ENCODE measurements at regions not wholly inside any gene's neighbourhood (a gene's known extent, or its start where the extent isn't known, plus 50 kb on each side); places are given as distances from the start of the nearest gene placed in this dataset.

DNA sequence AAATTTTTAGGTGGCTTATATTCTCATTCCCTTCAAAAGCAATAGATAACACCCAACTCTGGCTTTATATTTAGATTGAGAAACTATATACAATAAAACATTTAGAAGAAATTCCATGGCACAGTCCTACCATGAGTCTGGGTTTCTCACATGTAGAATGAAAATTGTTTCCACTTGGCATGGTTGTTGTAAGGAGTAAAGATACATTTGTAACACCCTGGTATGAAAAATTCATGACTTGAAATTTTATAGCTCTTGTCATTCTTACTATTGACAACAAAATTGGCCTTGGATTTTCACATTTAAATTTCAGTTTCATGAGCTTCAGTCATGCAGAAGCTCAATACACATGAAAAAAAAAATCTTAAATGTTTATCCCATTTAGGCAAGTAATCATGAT is 92.5 kb upstream of the CBLN2 start:
- peaks cover 4% of the 10 kb centered on the region for H3K4me1 Mint-ChIP-seq (ENCODE audit: low read depth)
- peaks cover 1% of the 10 kb centered on the region for H3K36me3 Mint-ChIP-seq (ENCODE audit: low read depth)
- DNase-seq (ENCODE audit: low spot score) = no peak
- no peak overlapping the region for H3K4me3 Mint-ChIP-seq (ENCODE audit: unreplicated experiment)
- peaks cover 9% of the 10 kb centered on the region for H3K27me3 Mint-ChIP-seq (ENCODE audit: low read depth)
- TF ChIP-seq, protein P1, sequence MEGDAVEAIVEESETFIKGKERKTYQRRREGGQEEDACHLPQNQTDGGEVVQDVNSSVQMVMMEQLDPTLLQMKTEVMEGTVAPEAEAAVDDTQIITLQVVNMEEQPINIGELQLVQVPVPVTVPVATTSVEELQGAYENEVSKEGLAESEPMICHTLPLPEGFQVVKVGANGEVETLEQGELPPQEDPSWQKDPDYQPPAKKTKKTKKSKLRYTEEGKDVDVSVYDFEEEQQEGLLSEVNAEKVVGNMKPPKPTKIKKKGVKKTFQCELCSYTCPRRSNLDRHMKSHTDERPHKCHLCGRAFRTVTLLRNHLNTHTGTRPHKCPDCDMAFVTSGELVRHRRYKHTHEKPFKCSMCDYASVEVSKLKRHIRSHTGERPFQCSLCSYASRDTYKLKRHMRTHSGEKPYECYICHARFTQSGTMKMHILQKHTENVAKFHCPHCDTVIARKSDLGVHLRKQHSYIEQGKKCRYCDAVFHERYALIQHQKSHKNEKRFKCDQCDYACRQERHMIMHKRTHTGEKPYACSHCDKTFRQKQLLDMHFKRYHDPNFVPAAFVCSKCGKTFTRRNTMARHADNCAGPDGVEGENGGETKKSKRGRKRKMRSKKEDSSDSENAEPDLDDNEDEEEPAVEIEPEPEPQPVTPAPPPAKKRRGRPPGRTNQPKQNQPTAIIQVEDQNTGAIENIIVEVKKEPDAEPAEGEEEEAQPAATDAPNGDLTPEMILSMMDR (IDR thresholded peaks at IDR 0.05) = no peak
- H3K9me3 Mint-ChIP-seq (ENCODE audit: low read depth) = no peaks in the 10 kb centered on the region
- H3K27ac Mint-ChIP-seq (ENCODE audit: unreplicated experiment) = no peak overlapping the region

DNA sequence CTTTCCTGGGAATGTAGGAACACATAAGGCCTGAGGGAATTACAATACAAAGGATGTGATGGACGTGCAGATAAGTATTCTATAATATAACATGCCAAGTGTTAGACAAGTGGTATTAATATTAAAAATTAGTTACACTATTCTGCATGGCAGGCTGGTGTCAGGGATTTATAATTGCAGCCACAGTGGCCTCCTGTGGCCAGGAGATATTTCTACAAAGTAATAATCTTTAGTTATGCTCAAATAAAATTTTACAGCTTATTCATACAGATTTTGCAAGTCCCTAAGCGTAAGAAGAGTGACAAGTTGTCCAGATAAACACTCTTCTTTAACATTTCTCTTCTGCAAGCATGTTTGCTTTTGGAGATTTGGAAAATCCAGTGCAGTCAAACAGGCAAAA is 90.4 kb upstream of the CBLN2 start:
- TF ChIP-seq, protein P1 (IDR thresholded peaks at IDR 0.05) = peak; percentile 68
- H3K4me1 Mint-ChIP-seq (ENCODE audit: low read depth) = no peaks in the 10 kb centered on the region
- peaks cover 1% of the 10 kb centered on the region for H3K36me3 Mint-ChIP-seq (ENCODE audit: low read depth)
- DNase-seq (ENCODE audit: low spot score) = no peak
- no peak overlapping the region for H3K4me3 Mint-ChIP-seq (ENCODE audit: unreplicated experiment)
- H3K9me3 Mint-ChIP-seq (ENCODE audit: low read depth) = no peaks in the 10 kb centered on the region
- H3K27me3 Mint-ChIP-seq (ENCODE audit: low read depth) = peaks cover 7% of the 10 kb centered on the region
- H3K27ac Mint-ChIP-seq (ENCODE audit: unreplicated experiment) = no peak overlapping the region

DNA sequence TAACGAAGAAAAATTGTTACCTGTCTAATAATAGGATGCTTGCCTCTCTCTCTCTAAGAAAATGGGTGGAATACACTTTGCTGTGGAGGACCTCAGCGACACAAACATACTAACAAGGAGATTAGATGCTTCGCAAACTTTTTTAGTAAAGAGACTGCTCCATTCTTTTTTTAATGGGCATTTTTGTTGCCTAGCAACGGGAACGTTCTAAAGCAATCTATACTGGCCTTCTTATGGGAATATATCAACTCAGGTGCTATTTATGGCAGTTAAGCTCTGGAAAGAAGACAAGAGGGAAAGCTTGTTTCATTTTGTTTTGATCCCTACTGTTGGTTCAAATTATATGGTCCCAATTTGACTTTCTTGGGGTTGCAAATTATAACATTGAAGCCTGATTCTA is 86.8 kb upstream of the CBLN2 start:
- Mint-ChIP-seq H3K27me3 (ENCODE audit: low read depth) (peaks cover 7% of the 10 kb centered on the region), H3K9me3 (ENCODE audit: low read depth) (peaks cover 2% of the 10 kb centered on the region), H3K27ac (ENCODE audit: unreplicated experiment) (no peak overlapping the region), H3K36me3 (ENCODE audit: low read depth) (peaks cover 1% of the 10 kb centered on the region), H3K4me1 (ENCODE audit: low read depth) (no peaks in the 10 kb centered on the region), H3K4me3 (ENCODE audit: unreplicated experiment) (no peak overlapping the region)
- DNase-seq (ENCODE audit: low spot score) = no peak
- TF ChIP-seq, protein P1 (IDR thresholded peaks at IDR 0.05) = no peak

DNA sequence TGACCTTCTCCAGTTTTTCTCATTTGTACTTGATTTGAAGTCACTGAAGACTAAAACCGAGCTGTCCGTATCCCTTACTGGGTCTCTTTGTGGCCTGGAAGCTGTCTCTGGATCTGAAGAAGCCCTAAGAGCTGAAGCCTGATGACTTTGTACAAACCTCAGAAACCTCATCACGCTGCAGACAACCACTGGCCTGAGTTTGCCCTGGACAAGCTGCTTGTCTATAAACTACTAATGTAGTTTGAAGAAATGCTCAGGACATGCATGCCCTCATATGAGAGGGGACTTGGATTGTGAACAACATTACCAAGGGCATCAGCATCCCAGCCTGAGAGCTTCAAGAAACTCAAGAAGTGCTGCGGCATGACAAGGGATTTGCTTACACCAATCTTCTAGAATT is 79.3 kb upstream of the CBLN2 start:
- Mint-ChIP-seq H3K36me3 (ENCODE audit: low read depth) (peaks cover 2% of the 10 kb centered on the region), H3K4me1 (ENCODE audit: low read depth) (no peaks in the 10 kb centered on the region), H3K9me3 (ENCODE audit: low read depth) (peaks cover 6% of the 10 kb centered on the region), H3K27me3 (ENCODE audit: low read depth) (no peaks in the 10 kb centered on the region), H3K27ac (ENCODE audit: unreplicated experiment) (no peak overlapping the region), H3K4me3 (ENCODE audit: unreplicated experiment) (no peak overlapping the region)
- no peak for DNase-seq (ENCODE audit: low spot score)
- TF ChIP-seq, protein P1 (IDR thresholded peaks at IDR 0.05) = no peak

DNA sequence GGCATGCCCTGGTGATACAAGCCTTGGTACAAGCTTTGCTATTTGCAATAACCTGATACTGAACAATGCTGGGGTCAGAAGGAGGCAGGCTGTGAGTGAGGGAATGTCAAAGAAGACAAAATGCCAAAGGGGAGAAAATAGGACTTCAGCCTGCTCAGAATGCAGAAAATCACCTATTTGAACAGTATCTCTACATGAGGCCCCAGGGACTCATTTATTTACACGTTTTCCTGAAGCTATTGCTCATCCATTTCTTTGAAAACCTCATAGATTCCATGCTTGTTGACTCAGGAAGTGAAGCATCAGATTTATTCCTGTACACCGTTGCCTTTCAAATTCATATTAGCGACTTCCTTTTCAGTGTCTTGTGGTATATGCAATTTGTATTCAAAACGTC is 69.4 kb upstream of the CBLN2 start:
- Mint-ChIP-seq H3K9me3 (ENCODE audit: low read depth) (peaks cover 23% of the 10 kb centered on the region), H3K27me3 (ENCODE audit: low read depth) (no peaks in the 10 kb centered on the region)
- TF ChIP-seq, protein P1 (IDR thresholded peaks at IDR 0.05) = no peak

More for the DNA sequence above, 69.4 kb upstream of the CBLN2 start:
- no peak for DNase-seq (ENCODE audit: low spot score)
- Mint-ChIP-seq H3K4me3 (ENCODE audit: unreplicated experiment) (no peak overlapping the region), H3K4me1 (ENCODE audit: low read depth) (no peaks in the 10 kb centered on the region), H3K36me3 (ENCODE audit: low read depth) (no peaks in the 10 kb centered on the region), H3K27ac (ENCODE audit: unreplicated experiment) (no peak overlapping the region)

Data from chondrocyte (in vitro differentiated cells).